ENCODE measurements at regions not wholly inside any gene's neighbourhood (a gene's known extent, or its start where the extent isn't known, plus 50 kb on each side); places are given as distances from the start of the nearest gene placed in this dataset.
"Not testable (repeated sequence)": the region's sequence is repeated elsewhere in the genome, so short reads cannot be mapped to it uniquely, and the experiment has no call there.

GRCh38 chr1:182331387-182331786, 60.2 kb downstream of the GLUL start:
- DNase-seq, result no peak
- Histone ChIP-seq H3K27ac (ENCODE audit: insufficient read depth, low read length, poor library complexity, severe bottlenecking) (no peak overlapping the region), H3K27me3 (replicated peaks; ENCODE audit: control insufficient read depth, insufficient read depth, low read length, poor library complexity, severe bottlenecking) (no peaks in the 10 kb centered on the region), H3K36me3 (ENCODE audit: control insufficient read depth, insufficient read depth, low read length) (no peaks in the 10 kb centered on the region), H3K4me1 (ENCODE audit: control insufficient read depth, insufficient read depth, low read length, poor library complexity, severe bottlenecking) (no peaks in the 10 kb centered on the region), H3K4me3 (ENCODE audit: insufficient read depth, low read depth, low read length, poor library complexity, severe bottlenecking) (no peak overlapping the region), H3K9me3 (ENCODE audit: control insufficient read depth, low read length) (no peaks in the 10 kb centered on the region)

GRCh38 chr1:182330303-182330702, 61.3 kb downstream of the GLUL start:
- H3K27me3 ChIP-seq (replicated peaks; ENCODE audit: control insufficient read depth, insufficient read depth, low read length, poor library complexity, severe bottlenecking), result no peaks in the 10 kb centered on the region
- no peaks in the 10 kb centered on the region for H3K4me1 ChIP-seq (ENCODE audit: control insufficient read depth, insufficient read depth, low read length, poor library complexity, severe bottlenecking)
- H3K4me3 ChIP-seq (ENCODE audit: insufficient read depth, low read depth, low read length, poor library complexity, severe bottlenecking), result no peak overlapping the region
- H3K9me3 ChIP-seq (ENCODE audit: control insufficient read depth, low read length), result no peaks in the 10 kb centered on the region
- no peaks in the 10 kb centered on the region for H3K36me3 ChIP-seq (ENCODE audit: control insufficient read depth, insufficient read depth, low read length)
- H3K27ac ChIP-seq (ENCODE audit: insufficient read depth, low read length, poor library complexity, severe bottlenecking), result no peak overlapping the region
- DNase-seq, result no peak

GRCh38 chr1:182329471-182329870, 62.1 kb downstream of the GLUL start:
- no peak overlapping the region for H3K4me3 ChIP-seq (ENCODE audit: insufficient read depth, low read depth, low read length, poor library complexity, severe bottlenecking)
- no peaks in the 10 kb centered on the region for H3K9me3 ChIP-seq (ENCODE audit: control insufficient read depth, low read length)
- H3K4me1 ChIP-seq (ENCODE audit: control insufficient read depth, insufficient read depth, low read length, poor library complexity, severe bottlenecking), result no peaks in the 10 kb centered on the region
- DNase-seq, result no peak
- no peaks in the 10 kb centered on the region for H3K36me3 ChIP-seq (ENCODE audit: control insufficient read depth, insufficient read depth, low read length)
- no peaks in the 10 kb centered on the region for H3K27me3 ChIP-seq (replicated peaks; ENCODE audit: control insufficient read depth, insufficient read depth, low read length, poor library complexity, severe bottlenecking)
- no peak overlapping the region for H3K27ac ChIP-seq (ENCODE audit: insufficient read depth, low read length, poor library complexity, severe bottlenecking)

GRCh38 chr1:182328591-182328990, 63.0 kb downstream of the GLUL start:
- no peak overlapping the region for H3K27ac ChIP-seq (ENCODE audit: insufficient read depth, low read length, poor library complexity, severe bottlenecking)
- H3K36me3 ChIP-seq (ENCODE audit: control insufficient read depth, insufficient read depth, low read length), result no peaks in the 10 kb centered on the region
- H3K9me3 ChIP-seq (ENCODE audit: control insufficient read depth, low read length), result no peaks in the 10 kb centered on the region
- H3K4me1 ChIP-seq (ENCODE audit: control insufficient read depth, insufficient read depth, low read length, poor library complexity, severe bottlenecking), result no peaks in the 10 kb centered on the region
- H3K27me3 ChIP-seq (replicated peaks; ENCODE audit: control insufficient read depth, insufficient read depth, low read length, poor library complexity, severe bottlenecking), result no peaks in the 10 kb centered on the region
- H3K4me3 ChIP-seq (ENCODE audit: insufficient read depth, low read depth, low read length, poor library complexity, severe bottlenecking), result no peak overlapping the region
- no peak for DNase-seq

GRCh38 chr1:182325339-182325738, 66.3 kb downstream of the GLUL start:
- H3K36me3 ChIP-seq (ENCODE audit: control insufficient read depth, insufficient read depth, low read length), result no peaks in the 10 kb centered on the region
- H3K27ac ChIP-seq (ENCODE audit: insufficient read depth, low read length, poor library complexity, severe bottlenecking), result no peak overlapping the region
- no peak overlapping the region for H3K4me3 ChIP-seq (ENCODE audit: insufficient read depth, low read depth, low read length, poor library complexity, severe bottlenecking)
- no peaks in the 10 kb centered on the region for H3K4me1 ChIP-seq (ENCODE audit: control insufficient read depth, insufficient read depth, low read length, poor library complexity, severe bottlenecking)
- no peak for DNase-seq
- no peaks in the 10 kb centered on the region for H3K9me3 ChIP-seq (ENCODE audit: control insufficient read depth, low read length)
- no peaks in the 10 kb centered on the region for H3K27me3 ChIP-seq (replicated peaks; ENCODE audit: control insufficient read depth, insufficient read depth, low read length, poor library complexity, severe bottlenecking)

GRCh38 chr1:182321532-182321931, 70.1 kb downstream of the GLUL start:
- not testable (repeated sequence) for H3K9me3 ChIP-seq (ENCODE audit: control insufficient read depth, low read length); H3K4me3 ChIP-seq (ENCODE audit: insufficient read depth, low read depth, low read length, poor library complexity, severe bottlenecking); H3K27ac ChIP-seq (ENCODE audit: insufficient read depth, low read length, poor library complexity, severe bottlenecking); H3K36me3 ChIP-seq (ENCODE audit: control insufficient read depth, insufficient read depth, low read length); H3K4me1 ChIP-seq (ENCODE audit: control insufficient read depth, insufficient read depth, low read length, poor library complexity, severe bottlenecking); H3K27me3 ChIP-seq (replicated peaks; ENCODE audit: control insufficient read depth, insufficient read depth, low read length, poor library complexity, severe bottlenecking); DNase-seq

GRCh38 chr1:182317611-182318161, 73.9 kb downstream of the GLUL start:
- no peak overlapping the region for H3K4me3 ChIP-seq (ENCODE audit: insufficient read depth, low read depth, low read length, poor library complexity, severe bottlenecking)

GRCh38 chr1:182316454-182316853, 75.1 kb downstream of the GLUL start:
- H3K27me3 ChIP-seq (replicated peaks; ENCODE audit: control insufficient read depth, insufficient read depth, low read length, poor library complexity, severe bottlenecking); H3K4me3 ChIP-seq (ENCODE audit: insufficient read depth, low read depth, low read length, poor library complexity, severe bottlenecking); H3K36me3 ChIP-seq (ENCODE audit: control insufficient read depth, insufficient read depth, low read length); DNase-seq; H3K9me3 ChIP-seq (ENCODE audit: control insufficient read depth, low read length); H3K27ac ChIP-seq (ENCODE audit: insufficient read depth, low read length, poor library complexity, severe bottlenecking); H3K4me1 ChIP-seq (ENCODE audit: control insufficient read depth, insufficient read depth, low read length, poor library complexity, severe bottlenecking): not testable (repeated sequence)

More at GRCh38 chr1:182317611-182318161, 73.9 kb downstream of the GLUL start:
- no peaks in the 10 kb centered on the region for H3K4me1 ChIP-seq (ENCODE audit: control insufficient read depth, insufficient read depth, low read length, poor library complexity, severe bottlenecking)
- H3K27me3 ChIP-seq (replicated peaks; ENCODE audit: control insufficient read depth, insufficient read depth, low read length, poor library complexity, severe bottlenecking), result no peaks in the 10 kb centered on the region
- H3K36me3 ChIP-seq (ENCODE audit: control insufficient read depth, insufficient read depth, low read length), result no peaks in the 10 kb centered on the region
- no peaks in the 10 kb centered on the region for H3K9me3 ChIP-seq (ENCODE audit: control insufficient read depth, low read length)
- DNase-seq, result no peak
- no peak overlapping the region for H3K27ac ChIP-seq (ENCODE audit: insufficient read depth, low read length, poor library complexity, severe bottlenecking)

- Histone ChIP-seq H3K36me3 (ENCODE audit: control insufficient read depth, insufficient read depth, low read length) (no peaks in the 10 kb centered on the region), H3K9me3 (ENCODE audit: control insufficient read depth, low read length) (no peaks in the 10 kb centered on the region), H3K4me1 (ENCODE audit: control insufficient read depth, insufficient read depth, low read length, poor library complexity, severe bottlenecking) (no peaks in the 10 kb centered on the region), H3K4me3 (ENCODE audit: insufficient read depth, low read depth, low read length, poor library complexity, severe bottlenecking) (no peak overlapping the region), H3K27me3 (replicated peaks; ENCODE audit: control insufficient read depth, insufficient read depth, low read length, poor library complexity, severe bottlenecking) (no peaks in the 10 kb centered on the region), H3K27ac (ENCODE audit: insufficient read depth, low read length, poor library complexity, severe bottlenecking) (no peak overlapping the region)
- no peak for DNase-seq
Measured at GRCh38 chr1:182315167-182315556, 76.4 kb downstream of the GLUL start.

- DNase-seq, result no peak
- Histone ChIP-seq H3K27me3 (replicated peaks; ENCODE audit: control insufficient read depth, insufficient read depth, low read length, poor library complexity, severe bottlenecking) (no peaks in the 10 kb centered on the region), H3K36me3 (ENCODE audit: control insufficient read depth, insufficient read depth, low read length) (no peaks in the 10 kb centered on the region), H3K9me3 (ENCODE audit: control insufficient read depth, low read length) (no peaks in the 10 kb centered on the region), H3K4me1 (ENCODE audit: control insufficient read depth, insufficient read depth, low read length, poor library complexity, severe bottlenecking) (no peaks in the 10 kb centered on the region), H3K27ac (ENCODE audit: insufficient read depth, low read length, poor library complexity, severe bottlenecking) (no peak overlapping the region), H3K4me3 (ENCODE audit: insufficient read depth, low read depth, low read length, poor library complexity, severe bottlenecking) (no peak overlapping the region)
Measured at GRCh38 chr1:182309631-182310351, 81.8 kb downstream of the GLUL start.

All from effector memory CD4-positive, alpha-beta T cell (primary cell).